ENCODE measurements at regions not wholly inside any gene's neighbourhood (a gene's known extent, or its start where the extent isn't known, plus 50 kb on each side); places are given as distances from the start of the nearest gene placed in this dataset.
A peak's percentile ranks its signal among the peaks of the same experiment; 100 is the strongest.
"Not testable (repeated sequence)": the region's sequence is repeated elsewhere in the genome, so short reads cannot be mapped to it uniquely, and the experiment has no call there.

DNA sequence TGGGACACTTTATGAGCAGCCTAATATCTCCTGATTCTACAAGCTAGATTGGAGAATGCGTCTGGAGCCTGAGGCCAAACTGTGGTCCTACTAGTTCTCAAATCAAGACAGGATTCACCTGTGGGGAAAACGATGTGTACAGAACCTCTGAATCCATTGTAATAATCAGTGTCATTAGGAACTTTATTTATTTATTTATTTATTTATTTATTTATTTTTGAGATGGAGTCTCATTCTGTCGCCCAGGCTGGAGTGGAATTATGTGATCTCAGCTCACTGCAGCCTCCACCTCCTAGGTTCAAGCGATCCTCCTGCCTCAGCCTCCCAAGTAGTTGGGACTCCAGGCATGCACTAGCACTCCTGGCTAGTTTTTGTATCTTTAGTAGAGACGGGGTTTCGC, 52.6 kb upstream of the KIF26B start:
- not testable (repeated sequence) for H3K27me3 Mint-ChIP-seq (ENCODE audit: low read depth); H3K27ac Mint-ChIP-seq (ENCODE audit: unreplicated experiment); H3K36me3 Mint-ChIP-seq (ENCODE audit: low read depth); H3K4me3 Mint-ChIP-seq (ENCODE audit: unreplicated experiment); DNase-seq (ENCODE audit: low spot score); H3K9me3 Mint-ChIP-seq (ENCODE audit: low read depth); H3K4me1 Mint-ChIP-seq (ENCODE audit: low read depth)

DNA sequence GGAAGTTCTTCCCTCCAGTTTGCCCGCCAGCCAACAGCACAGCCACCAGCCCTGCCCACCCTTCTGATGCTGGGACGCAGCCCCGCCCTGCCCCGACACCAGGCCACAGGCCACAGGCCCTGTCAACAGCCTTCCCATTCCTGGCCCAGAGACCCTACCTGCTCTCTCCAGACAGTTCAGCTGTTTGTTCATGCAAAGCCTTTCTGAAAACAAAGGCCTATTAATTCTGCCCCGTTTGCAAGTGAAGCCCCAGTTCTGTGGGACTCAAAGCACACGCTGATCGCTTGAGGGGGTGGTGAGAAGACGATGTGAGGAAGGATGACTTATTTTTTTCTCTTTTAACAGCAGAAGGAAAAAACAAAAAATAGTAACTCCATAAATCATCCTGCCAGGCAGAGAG, 55.4 kb upstream of the KIF26B start:
- Mint-ChIP-seq H3K36me3 (ENCODE audit: low read depth) (peaks cover under 1% of the 10 kb centered on the region), H3K9me3 (ENCODE audit: low read depth) (peaks cover under 1% of the 10 kb centered on the region), H3K27me3 (ENCODE audit: low read depth) (no peaks in the 10 kb centered on the region), H3K27ac (ENCODE audit: unreplicated experiment) (no peak overlapping the region), H3K4me1 (ENCODE audit: low read depth) (peaks cover 10% of the 10 kb centered on the region), H3K4me3 (ENCODE audit: unreplicated experiment) (no peak overlapping the region)
- DNase-seq (ENCODE audit: low spot score): no peak
- TF ChIP-seq, protein P1, sequence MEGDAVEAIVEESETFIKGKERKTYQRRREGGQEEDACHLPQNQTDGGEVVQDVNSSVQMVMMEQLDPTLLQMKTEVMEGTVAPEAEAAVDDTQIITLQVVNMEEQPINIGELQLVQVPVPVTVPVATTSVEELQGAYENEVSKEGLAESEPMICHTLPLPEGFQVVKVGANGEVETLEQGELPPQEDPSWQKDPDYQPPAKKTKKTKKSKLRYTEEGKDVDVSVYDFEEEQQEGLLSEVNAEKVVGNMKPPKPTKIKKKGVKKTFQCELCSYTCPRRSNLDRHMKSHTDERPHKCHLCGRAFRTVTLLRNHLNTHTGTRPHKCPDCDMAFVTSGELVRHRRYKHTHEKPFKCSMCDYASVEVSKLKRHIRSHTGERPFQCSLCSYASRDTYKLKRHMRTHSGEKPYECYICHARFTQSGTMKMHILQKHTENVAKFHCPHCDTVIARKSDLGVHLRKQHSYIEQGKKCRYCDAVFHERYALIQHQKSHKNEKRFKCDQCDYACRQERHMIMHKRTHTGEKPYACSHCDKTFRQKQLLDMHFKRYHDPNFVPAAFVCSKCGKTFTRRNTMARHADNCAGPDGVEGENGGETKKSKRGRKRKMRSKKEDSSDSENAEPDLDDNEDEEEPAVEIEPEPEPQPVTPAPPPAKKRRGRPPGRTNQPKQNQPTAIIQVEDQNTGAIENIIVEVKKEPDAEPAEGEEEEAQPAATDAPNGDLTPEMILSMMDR (IDR thresholded peaks at IDR 0.05): no peak

DNA sequence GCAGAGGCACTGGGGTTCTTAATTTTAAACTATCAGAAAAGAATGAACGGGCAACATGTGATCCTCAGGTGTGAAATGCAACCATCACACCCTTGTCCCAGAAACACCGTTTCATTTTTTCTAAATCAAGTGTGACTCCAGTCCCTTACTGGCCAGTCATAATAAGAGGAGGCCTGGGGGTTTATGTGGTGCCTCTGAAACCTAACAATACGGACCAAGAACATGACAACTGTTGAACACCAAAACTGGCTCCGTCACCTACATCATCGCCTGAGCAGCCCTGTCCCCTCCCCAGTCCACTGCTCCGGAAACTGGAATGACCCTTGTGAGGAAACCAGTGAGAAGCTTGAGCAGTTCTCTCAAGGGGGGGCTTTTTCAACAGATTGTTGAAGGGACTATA, 55.9 kb upstream of the KIF26B start:
- DNase-seq (ENCODE audit: low spot score): no peak
- Mint-ChIP-seq H3K9me3 (ENCODE audit: low read depth) (no peaks in the 10 kb centered on the region), H3K36me3 (ENCODE audit: low read depth) (no peaks in the 10 kb centered on the region), H3K4me1 (ENCODE audit: low read depth) (peaks cover 10% of the 10 kb centered on the region), H3K27ac (ENCODE audit: unreplicated experiment) (no peak overlapping the region), H3K27me3 (ENCODE audit: low read depth) (no peaks in the 10 kb centered on the region), H3K4me3 (ENCODE audit: unreplicated experiment) (no peak overlapping the region)
- TF ChIP-seq, protein P1 (IDR thresholded peaks at IDR 0.05): no peak

DNA sequence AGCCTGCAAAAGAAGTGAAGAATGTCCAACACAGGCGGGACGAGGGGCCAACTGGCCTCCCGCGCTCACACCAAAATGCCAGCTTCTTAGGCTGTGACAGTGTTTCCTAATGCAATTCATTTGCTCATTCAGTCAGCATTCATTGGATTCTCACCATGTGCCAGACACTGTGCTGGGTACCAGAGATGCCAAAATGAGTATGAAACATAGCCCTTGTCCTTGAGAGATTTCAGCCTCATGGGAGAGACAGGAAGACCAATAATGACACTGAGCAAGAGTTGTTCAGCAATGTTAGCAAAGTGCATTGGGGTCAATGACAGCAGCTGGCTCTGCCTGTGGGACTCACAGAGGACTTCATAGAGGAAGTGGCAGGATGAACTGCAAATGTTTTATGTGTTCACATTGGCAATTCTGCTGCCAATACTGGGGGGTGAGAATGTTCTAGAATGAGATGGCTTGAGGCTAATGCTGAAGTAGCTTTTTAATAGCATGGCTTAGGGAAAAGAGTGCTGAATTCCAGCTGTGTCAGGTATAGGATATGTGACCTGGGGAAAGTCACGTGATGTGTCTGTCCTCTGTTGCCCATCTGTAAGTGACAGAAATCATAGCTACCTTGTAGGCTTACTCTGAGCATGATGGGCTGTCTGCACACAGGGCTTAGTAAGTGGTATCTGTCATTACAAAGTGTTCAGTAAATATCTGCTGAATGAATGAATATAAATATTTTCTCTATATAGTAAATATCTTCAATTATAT, 58.3 kb upstream of the KIF26B start:
- H3K27ac Mint-ChIP-seq (ENCODE audit: unreplicated experiment): peak overlapping the region; percentile 6
- no peaks in the 10 kb centered on the region for H3K27me3 Mint-ChIP-seq (ENCODE audit: low read depth)
- DNase-seq (ENCODE audit: low spot score): no peak
- no peaks in the 10 kb centered on the region for H3K36me3 Mint-ChIP-seq (ENCODE audit: low read depth)
- peaks cover 10% of the 10 kb centered on the region for H3K4me1 Mint-ChIP-seq (ENCODE audit: low read depth)
- H3K4me3 Mint-ChIP-seq (ENCODE audit: unreplicated experiment): no peak overlapping the region
- TF ChIP-seq, protein P1 (IDR thresholded peaks at IDR 0.05): no peak
- H3K9me3 Mint-ChIP-seq (ENCODE audit: low read depth): no peaks in the 10 kb centered on the region

DNA sequence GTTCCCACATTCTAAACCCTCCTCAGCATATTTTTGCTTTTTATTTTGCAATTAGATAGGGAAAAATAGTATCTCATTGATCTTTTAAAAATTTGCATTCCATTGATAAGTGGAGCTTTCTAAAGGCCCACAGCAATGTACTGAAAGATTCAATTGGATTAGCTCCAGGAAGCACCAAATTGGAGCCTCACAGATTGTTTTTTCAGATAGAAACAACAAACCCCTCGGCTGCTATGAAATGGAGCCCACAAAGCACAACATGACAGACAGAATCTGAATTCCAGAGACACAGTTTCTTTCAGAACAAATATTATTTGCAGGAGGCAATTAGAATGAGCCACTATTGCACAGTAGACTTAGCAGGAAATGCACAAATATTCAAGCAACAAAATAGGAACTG, 58.9 kb upstream of the KIF26B start:
- Mint-ChIP-seq H3K27me3 (ENCODE audit: low read depth) (no peaks in the 10 kb centered on the region), H3K4me1 (ENCODE audit: low read depth) (peaks cover 10% of the 10 kb centered on the region), H3K27ac (ENCODE audit: unreplicated experiment) (no peak overlapping the region), H3K4me3 (ENCODE audit: unreplicated experiment) (no peak overlapping the region), H3K36me3 (ENCODE audit: low read depth) (no peaks in the 10 kb centered on the region), H3K9me3 (ENCODE audit: low read depth) (no peaks in the 10 kb centered on the region)
- DNase-seq (ENCODE audit: low spot score): no peak
- TF ChIP-seq, protein P1 (IDR thresholded peaks at IDR 0.05): no peak

DNA sequence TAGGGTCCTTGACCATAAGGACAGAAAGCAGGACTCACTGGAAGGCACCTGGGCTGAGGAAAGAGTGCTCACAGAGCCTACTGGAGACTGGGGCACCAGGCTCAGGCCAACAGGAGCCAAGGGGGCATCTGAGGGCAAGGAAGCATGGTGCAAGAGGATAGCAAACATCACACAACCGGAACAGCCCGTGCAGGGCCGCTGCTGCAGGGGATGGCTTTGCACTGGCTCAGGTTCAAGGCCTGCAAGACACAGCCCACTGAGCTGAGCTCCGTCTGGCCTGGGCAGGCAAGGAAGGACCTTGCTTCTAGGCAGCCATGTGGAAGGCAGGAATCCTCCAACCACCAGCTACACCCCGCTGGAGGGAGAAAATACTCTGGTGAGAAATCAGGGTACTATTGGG, 59.8 kb upstream of the KIF26B start:
- TF ChIP-seq, protein P1 (IDR thresholded peaks at IDR 0.05): no peak
- H3K27me3 Mint-ChIP-seq (ENCODE audit: low read depth): no peaks in the 10 kb centered on the region
- no peak overlapping the region for H3K4me3 Mint-ChIP-seq (ENCODE audit: unreplicated experiment)
- no peak for DNase-seq (ENCODE audit: low spot score)
- no peaks in the 10 kb centered on the region for H3K9me3 Mint-ChIP-seq (ENCODE audit: low read depth)
- peaks cover 10% of the 10 kb centered on the region for H3K4me1 Mint-ChIP-seq (ENCODE audit: low read depth)
- H3K27ac Mint-ChIP-seq (ENCODE audit: unreplicated experiment): no peak overlapping the region
- H3K36me3 Mint-ChIP-seq (ENCODE audit: low read depth): no peaks in the 10 kb centered on the region
